ENCODE measurements at regions not wholly inside any gene's neighbourhood (a gene's known extent, or its start where the extent isn't known, plus 50 kb on each side); places are given as distances from the start of the nearest gene placed in this dataset.

DNA sequence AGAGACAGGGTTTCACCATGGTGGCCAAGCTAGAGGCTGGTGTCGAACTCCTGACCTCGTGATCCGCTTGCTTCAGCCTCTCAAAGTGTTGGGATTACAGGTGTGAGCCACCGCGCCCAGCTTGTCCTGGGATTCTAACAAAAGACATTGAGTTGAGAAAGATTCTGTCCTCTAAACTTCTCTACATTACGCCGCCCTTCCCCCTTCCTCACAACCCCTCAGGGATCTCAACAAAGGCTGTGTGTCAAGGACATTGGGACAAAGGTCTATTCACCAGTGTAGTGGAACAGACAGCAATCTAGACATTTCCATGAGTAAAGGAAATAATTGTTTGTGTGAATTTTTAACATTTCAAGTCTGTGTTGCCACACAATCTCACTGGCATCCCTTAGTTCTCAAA is 68.8 kb upstream of the KIF5B start:
- no peak for TF ChIP-seq POLR2AphosphoS5 (IDR thresholded peaks at IDR 0.05)
- TF ChIP-seq, protein P1, sequence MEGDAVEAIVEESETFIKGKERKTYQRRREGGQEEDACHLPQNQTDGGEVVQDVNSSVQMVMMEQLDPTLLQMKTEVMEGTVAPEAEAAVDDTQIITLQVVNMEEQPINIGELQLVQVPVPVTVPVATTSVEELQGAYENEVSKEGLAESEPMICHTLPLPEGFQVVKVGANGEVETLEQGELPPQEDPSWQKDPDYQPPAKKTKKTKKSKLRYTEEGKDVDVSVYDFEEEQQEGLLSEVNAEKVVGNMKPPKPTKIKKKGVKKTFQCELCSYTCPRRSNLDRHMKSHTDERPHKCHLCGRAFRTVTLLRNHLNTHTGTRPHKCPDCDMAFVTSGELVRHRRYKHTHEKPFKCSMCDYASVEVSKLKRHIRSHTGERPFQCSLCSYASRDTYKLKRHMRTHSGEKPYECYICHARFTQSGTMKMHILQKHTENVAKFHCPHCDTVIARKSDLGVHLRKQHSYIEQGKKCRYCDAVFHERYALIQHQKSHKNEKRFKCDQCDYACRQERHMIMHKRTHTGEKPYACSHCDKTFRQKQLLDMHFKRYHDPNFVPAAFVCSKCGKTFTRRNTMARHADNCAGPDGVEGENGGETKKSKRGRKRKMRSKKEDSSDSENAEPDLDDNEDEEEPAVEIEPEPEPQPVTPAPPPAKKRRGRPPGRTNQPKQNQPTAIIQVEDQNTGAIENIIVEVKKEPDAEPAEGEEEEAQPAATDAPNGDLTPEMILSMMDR (IDR thresholded peaks at IDR 0.05), result no peak
- no peak for TF ChIP-seq POLR2A (IDR thresholded peaks at IDR 0.05)
- WGBS, result 95% methylated on average over 7 of the region's 7 CpGs
- Histone ChIP-seq H3K27ac (no peak overlapping the region), H3K27me3 (replicated peaks; ENCODE audit: insufficient read depth) (no peaks in the 10 kb centered on the region), H3K36me3 (no peaks in the 10 kb centered on the region), H3K4me1 (replicated peaks) (no peaks in the 10 kb centered on the region), H3K4me3 (no peak overlapping the region), H3K9me3 (no peaks in the 10 kb centered on the region)
- intact Hi-C loops (cut with DNase I), result no loop called here
- DNase-seq (ENCODE audit: low spot score), result no peak

GRCh38 chr10:32123021-32123420 is 66.8 kb upstream of the KIF5B start:
- TF ChIP-seq POLR2AphosphoS5 (IDR thresholded peaks at IDR 0.05) (no peak), POLR2A (IDR thresholded peaks at IDR 0.05) (no peak)
- TF ChIP-seq, protein P1 (IDR thresholded peaks at IDR 0.05), result no peak
- no peaks in the 10 kb centered on the region for H3K9me3 ChIP-seq
- 87% methylated on average over 4 of the region's 4 CpGs for WGBS
- intact Hi-C loops (cut with DNase I), result no loop called here
- no peak for DNase-seq (ENCODE audit: low spot score)
- no peaks in the 10 kb centered on the region for H3K27me3 ChIP-seq (replicated peaks; ENCODE audit: insufficient read depth)
- no peaks in the 10 kb centered on the region for H3K4me1 ChIP-seq (replicated peaks)
- H3K27ac ChIP-seq, result no peak overlapping the region
- no peaks in the 10 kb centered on the region for H3K36me3 ChIP-seq
- no peak overlapping the region for H3K4me3 ChIP-seq

GRCh38 chr10:32121648-32122047 is 65.4 kb upstream of the KIF5B start:
- TF ChIP-seq POLR2A (IDR thresholded peaks at IDR 0.05) (no peak), POLR2AphosphoS5 (IDR thresholded peaks at IDR 0.05) (no peak)
- WGBS, result 63% methylated on average over 4 of the region's 4 CpGs
- DNase-seq (ENCODE audit: low spot score), result no peak
- Histone ChIP-seq H3K4me3 (no peak overlapping the region), H3K27ac (no peak overlapping the region), H3K9me3 (no peaks in the 10 kb centered on the region), H3K4me1 (replicated peaks) (no peaks in the 10 kb centered on the region), H3K27me3 (replicated peaks; ENCODE audit: insufficient read depth) (no peaks in the 10 kb centered on the region), H3K36me3 (no peaks in the 10 kb centered on the region)
- intact Hi-C loops (cut with DNase I), result no loop called here

GRCh38 chr10:32120147-32120546 is 63.9 kb upstream of the KIF5B start:
- H3K9me3 ChIP-seq, result no peaks in the 10 kb centered on the region
- no peak overlapping the region for H3K4me3 ChIP-seq
- H3K27ac ChIP-seq, result no peak overlapping the region
- DNase-seq (ENCODE audit: low spot score), result no peak
- no peaks in the 10 kb centered on the region for H3K4me1 ChIP-seq (replicated peaks)
- 50% methylated on average over 3 of the region's 3 CpGs for WGBS
- H3K36me3 ChIP-seq, result no peaks in the 10 kb centered on the region
- intact Hi-C loops (cut with DNase I), result no loop called here
- no peaks in the 10 kb centered on the region for H3K27me3 ChIP-seq (replicated peaks; ENCODE audit: insufficient read depth)
- TF ChIP-seq POLR2AphosphoS5 (IDR thresholded peaks at IDR 0.05), result no peak
- TF ChIP-seq, protein P1 (IDR thresholded peaks at IDR 0.05), result no peak
- TF ChIP-seq POLR2A (IDR thresholded peaks at IDR 0.05), result no peak

DNA sequence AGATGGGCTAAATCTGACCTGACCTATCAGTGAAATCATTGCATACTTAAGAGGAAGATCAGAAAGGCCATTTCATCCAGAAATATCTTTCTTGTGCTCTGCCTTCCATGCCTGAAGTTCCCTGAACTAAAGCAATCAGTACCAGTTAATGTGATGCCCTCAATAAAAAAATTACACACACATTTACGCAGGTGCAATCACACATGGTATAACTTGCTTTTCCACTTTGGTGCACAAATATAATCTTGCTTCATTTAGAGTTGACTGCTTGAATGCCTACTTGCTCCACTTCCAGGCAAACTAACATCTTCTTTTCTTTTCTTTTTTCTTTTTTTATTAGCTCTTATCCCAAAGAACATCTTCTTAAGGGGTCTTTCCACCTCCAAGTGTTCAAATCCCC is 58.3 kb upstream of the KIF5B start:
- no peak overlapping the region for H3K27ac ChIP-seq
- 52% methylated on average over 1 of the region's 1 CpG for WGBS
- no peaks in the 10 kb centered on the region for H3K9me3 ChIP-seq
- H3K4me1 ChIP-seq (replicated peaks), result no peaks in the 10 kb centered on the region
- TF ChIP-seq POLR2A (IDR thresholded peaks at IDR 0.05) (no peak), POLR2AphosphoS5 (IDR thresholded peaks at IDR 0.05) (peak; percentile 86)
- H3K36me3 ChIP-seq, result no peaks in the 10 kb centered on the region
- DNase-seq (ENCODE audit: low spot score), result peak; percentile 36
- intact Hi-C loops (cut with DNase I), result no loop called here
- H3K4me3 ChIP-seq, result no peak overlapping the region
- H3K27me3 ChIP-seq (replicated peaks; ENCODE audit: insufficient read depth), result no peaks in the 10 kb centered on the region

GRCh38 chr10:32112055-32112454 is 55.8 kb upstream of the KIF5B start:
- Histone ChIP-seq H3K27me3 (replicated peaks; ENCODE audit: insufficient read depth) (no peaks in the 10 kb centered on the region), H3K4me1 (replicated peaks) (no peaks in the 10 kb centered on the region), H3K9me3 (no peaks in the 10 kb centered on the region), H3K4me3 (no peak overlapping the region), H3K36me3 (no peaks in the 10 kb centered on the region), H3K27ac (no peak overlapping the region)
- no peak for TF ChIP-seq POLR2A (IDR thresholded peaks at IDR 0.05)
- no peak for TF ChIP-seq POLR2AphosphoS5 (IDR thresholded peaks at IDR 0.05)
- TF ChIP-seq, protein P1 (IDR thresholded peaks at IDR 0.05), result no peak
- DNase-seq (ENCODE audit: low spot score), result no peak
- 29% methylated on average over 3 of the region's 3 CpGs for WGBS
- intact Hi-C loops (cut with DNase I), result no loop called here

All from prostate gland (tissue), 2 donors.